DND-41 (cell line): ENCODE measurements at regions not wholly inside any gene's neighbourhood (a gene's known extent, or its start where the extent isn't known, plus 50 kb on each side); places are given as distances from the start of the nearest gene placed in this dataset.

Experiments
- ATAC-seq: fragments of 200-7000 bp; cut with Tn5 transposase; 3 replicates; pipeline ENCODE4 v1.9.1; 2021; ENCODE audit warnings: low read depth; ENCODE audit not compliant: insufficient read depth
- DNase-seq: peaks from one replicate; pipeline ENCODE4 v3.0.0-alpha.2; 2020
- H2AFZ ChIP-seq: 2 replicates; pipeline ENCODE4 v1.6.0; 2012; ENCODE audit warnings: low read depth, low read length
- H3K27ac ChIP-seq: 2 replicates; pipeline ENCODE4 v1.5.1; 2012; ENCODE audit warnings: low read length, inconsistent platforms
- H3K27me3 ChIP-seq: fragments of 200-600 bp; sonication (generic); 2 replicates; pipeline ENCODE4 v1.6.0; 2012; ENCODE audit warnings: low read length, mild to moderate bottlenecking, inconsistent platforms; ENCODE audit not compliant: insufficient read depth, poor library complexity
- H3K36me3 ChIP-seq: 2 replicates; pipeline ENCODE4 v1.5.1; 2012; ENCODE audit warnings: low read length, inconsistent platforms; ENCODE audit not compliant: insufficient read depth
- H3K4me1 ChIP-seq: 2 replicates; pipeline ENCODE4 v1.5.1; 2012; ENCODE audit warnings: mild to moderate bottlenecking, low read length; ENCODE audit not compliant: insufficient read depth
- H3K4me2 ChIP-seq: 2 replicates; pipeline ENCODE4 v1.6.0; 2012; ENCODE audit warnings: mild to moderate bottlenecking, moderate library complexity, low read length, inconsistent platforms; ENCODE audit not compliant: insufficient read depth
- H3K4me3 ChIP-seq, 2 experiments: fragments of 200-600 bp in 1 of 2; shearing (Covaris generic) in 1 of 2; 2 replicates each; pipeline ENCODE4 v1.5.1; 2012 to 2016; ENCODE audit warnings: inconsistent platforms in 2 of 2, low read length in 2 of 2, mild to moderate bottlenecking in 2 of 2, low read depth in 1 of 2, moderate library complexity in 1 of 2
- H3K79me2 ChIP-seq: 2 replicates; pipeline ENCODE4 v1.6.0; 2012; ENCODE audit warnings: low read length, inconsistent platforms; ENCODE audit not compliant: insufficient read depth
- H3K9ac ChIP-seq: 2 replicates; pipeline ENCODE4 v1.6.0; 2012; ENCODE audit warnings: low read depth, mild to moderate bottlenecking, inconsistent platforms, low read length, moderate library complexity
- H3K9me3 ChIP-seq: 2 replicates; pipeline ENCODE4 v1.5.1; 2012; ENCODE audit warnings: low read length, moderate library complexity, mild to moderate bottlenecking, inconsistent platforms; ENCODE audit not compliant: insufficient read depth, severe bottlenecking
- H4K20me1 ChIP-seq: 2 replicates; pipeline ENCODE4 v1.6.0; 2012; ENCODE audit warnings: low read length; ENCODE audit not compliant: insufficient read depth
- CTCF ChIP-seq: IDR thresholded peaks from 2 replicates; pipeline ENCODE4 v1.5.1; 2012; ENCODE audit warnings: borderline replicate concordance, low read length, moderate library complexity, mild to moderate bottlenecking; ENCODE audit not compliant: poor library complexity, severe bottlenecking; ENCODE audit errors: extremely low read depth
- EZH2 ChIP-seq: IDR thresholded peaks from 3 replicates; pipeline ENCODE4 v1.6.1; 2012; ENCODE audit warnings: borderline replicate concordance, low read depth, mild to moderate bottlenecking, moderate library complexity, low read length, inconsistent platforms; ENCODE audit not compliant: severe bottlenecking

GRCh38 chr2:221111739-221112138, 460.4 kb downstream of the EPHA4 start:
- Histone ChIP-seq H3K36me3 (no peaks in the 10 kb centered on the region), H3K9me3 (no peaks in the 10 kb centered on the region), H3K4me3 (no peak overlapping the region), H4K20me1 (no peaks in the 10 kb centered on the region), H3K4me2 (no peak overlapping the region), H3K27me3 (no peaks in the 10 kb centered on the region), H3K4me1 (no peaks in the 10 kb centered on the region), H2AFZ (no peak overlapping the region), H3K79me2 (no peaks in the 10 kb centered on the region), H3K9ac (no peak overlapping the region), H3K27ac (no peak overlapping the region)
- TF ChIP-seq CTCF (no peak), EZH2 (no peak)
- ATAC-seq (no peak), DNase-seq (no peak)

GRCh38 chr2:221112744-221113143, 459.4 kb downstream of the EPHA4 start:
- TF ChIP-seq EZH2 (no peak), CTCF (no peak)
- no peaks in the 10 kb centered on the region for H4K20me1 ChIP-seq
- H3K4me1 ChIP-seq: no peaks in the 10 kb centered on the region
- H3K4me3 ChIP-seq: no peak overlapping the region
- DNase-seq: no peak
- no peaks in the 10 kb centered on the region for H3K79me2 ChIP-seq
- H3K27ac ChIP-seq: no peak overlapping the region
- H3K9me3 ChIP-seq: no peaks in the 10 kb centered on the region
- no peak for ATAC-seq
- no peaks in the 10 kb centered on the region for H3K36me3 ChIP-seq
- H3K9ac ChIP-seq: no peak overlapping the region
- no peak overlapping the region for H2AFZ ChIP-seq
- H3K27me3 ChIP-seq: no peaks in the 10 kb centered on the region
- H3K4me2 ChIP-seq: no peak overlapping the region

GRCh38 chr2:221115944-221116343, 456.2 kb downstream of the EPHA4 start:
- Histone ChIP-seq H3K4me3 (no peak overlapping the region), H3K79me2 (no peaks in the 10 kb centered on the region), H3K4me2 (no peak overlapping the region), H3K4me1 (no peaks in the 10 kb centered on the region), H3K27ac (no peak overlapping the region), H3K27me3 (no peaks in the 10 kb centered on the region), H4K20me1 (no peaks in the 10 kb centered on the region), H3K36me3 (no peaks in the 10 kb centered on the region), H3K9me3 (no peaks in the 10 kb centered on the region), H2AFZ (no peak overlapping the region), H3K9ac (no peak overlapping the region)
- TF ChIP-seq EZH2 (no peak), CTCF (no peak)
- no peak for DNase-seq
- ATAC-seq: no peak

GRCh38 chr2:221120643-221121042, 451.5 kb downstream of the EPHA4 start:
- H4K20me1 ChIP-seq: no peaks in the 10 kb centered on the region
- H3K4me3 ChIP-seq: no peak overlapping the region
- H3K9ac ChIP-seq: no peak overlapping the region
- H3K4me2 ChIP-seq: no peak overlapping the region
- no peaks in the 10 kb centered on the region for H3K27me3 ChIP-seq
- ATAC-seq: no peak
- TF ChIP-seq CTCF (no peak), EZH2 (no peak)
- H2AFZ ChIP-seq: no peak overlapping the region
- no peaks in the 10 kb centered on the region for H3K4me1 ChIP-seq
- no peak for DNase-seq
- H3K79me2 ChIP-seq: no peaks in the 10 kb centered on the region
- no peaks in the 10 kb centered on the region for H3K9me3 ChIP-seq
- no peaks in the 10 kb centered on the region for H3K36me3 ChIP-seq
- no peak overlapping the region for H3K27ac ChIP-seq
